Ishikawa (cell line): ENCODE measurements at regions not wholly inside any gene's neighbourhood (a gene's known extent, or its start where the extent isn't known, plus 50 kb on each side); places are given as distances from the start of the nearest gene placed in this dataset.

Experiments used
- CEBPB ChIP-seq: IDR thresholded peaks from 2 replicates; pipeline ENCODE4 v1.6.1; 2012
- CREB1 ChIP-seq: IDR thresholded peaks from 2 replicates; pipeline ENCODE4 v1.6.1; 2012; ENCODE audit warnings: low read depth
- EGR1 ChIP-seq: IDR thresholded peaks from 2 replicates; pipeline ENCODE4 v1.6.1; 2012
- EP300 ChIP-seq: IDR thresholded peaks from 2 replicates; pipeline ENCODE4 v1.6.1; 2012; ENCODE audit warnings: borderline replicate concordance
- FOXM1 ChIP-seq: IDR thresholded peaks from 2 replicates; pipeline ENCODE4 v1.6.1; 2012; ENCODE audit warnings: low read depth, borderline replicate concordance
- NFIC ChIP-seq: IDR thresholded peaks from 2 replicates; pipeline ENCODE4 v1.6.1; 2012
- RAD21 ChIP-seq: IDR thresholded peaks from 2 replicates; pipeline ENCODE4 v1.6.1; 2012; ENCODE audit warnings: low read depth
- TAF1 ChIP-seq: IDR thresholded peaks from 2 replicates; pipeline ENCODE4 v1.6.1; 2012; ENCODE audit warnings: low read depth, mild to moderate bottlenecking
- TCF12 ChIP-seq: IDR thresholded peaks from 2 replicates; pipeline ENCODE4 v1.6.1; 2012; ENCODE audit warnings: low read depth
- TEAD4 ChIP-seq: IDR thresholded peaks from 2 replicates; pipeline ENCODE4 v1.6.1; 2012
- YY1 ChIP-seq: IDR thresholded peaks from 2 replicates; pipeline ENCODE4 v1.6.1; 2012; ENCODE audit warnings: low read depth
- TF ChIP-seq, protein P1 (sequence below): IDR thresholded peaks from 2 replicates; pipeline ENCODE4 v1.6.1; 2012
- TF ChIP-seq, protein P2 (sequence below): IDR thresholded peaks from 2 replicates; pipeline ENCODE4 v1.6.1; 2012; ENCODE audit warnings: low read depth, mild to moderate bottlenecking
- TF ChIP-seq, protein P3 (sequence below): IDR thresholded peaks from 2 replicates; pipeline ENCODE4 v1.6.1; 2012

DNA sequence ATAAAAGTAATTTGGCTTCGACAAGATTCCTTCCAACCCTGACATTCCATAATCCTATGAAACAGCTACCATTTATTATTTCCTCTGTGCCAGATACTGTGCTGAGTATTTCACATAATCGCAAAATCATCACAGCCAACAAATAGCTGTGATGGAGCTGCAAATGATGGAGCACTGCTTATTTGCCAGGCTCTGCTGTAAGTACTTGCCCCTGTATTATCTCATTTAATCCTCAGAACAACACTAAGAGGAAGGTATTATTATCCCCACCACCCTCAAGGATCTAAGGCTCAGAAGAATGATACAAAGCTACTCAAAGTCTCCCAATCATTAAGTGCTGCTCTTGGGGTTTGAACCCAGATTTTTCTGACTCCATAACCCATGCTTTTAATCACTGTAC, 145.5 kb downstream of the CCDC34 start:
- TF ChIP-seq, protein P1, sequence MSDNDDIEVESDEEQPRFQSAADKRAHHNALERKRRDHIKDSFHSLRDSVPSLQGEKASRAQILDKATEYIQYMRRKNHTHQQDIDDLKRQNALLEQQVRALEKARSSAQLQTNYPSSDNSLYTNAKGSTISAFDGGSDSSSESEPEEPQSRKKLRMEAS = no peak
- no peak for TF ChIP-seq EP300
- no peak for TF ChIP-seq YY1
- TF ChIP-seq, protein P2, sequence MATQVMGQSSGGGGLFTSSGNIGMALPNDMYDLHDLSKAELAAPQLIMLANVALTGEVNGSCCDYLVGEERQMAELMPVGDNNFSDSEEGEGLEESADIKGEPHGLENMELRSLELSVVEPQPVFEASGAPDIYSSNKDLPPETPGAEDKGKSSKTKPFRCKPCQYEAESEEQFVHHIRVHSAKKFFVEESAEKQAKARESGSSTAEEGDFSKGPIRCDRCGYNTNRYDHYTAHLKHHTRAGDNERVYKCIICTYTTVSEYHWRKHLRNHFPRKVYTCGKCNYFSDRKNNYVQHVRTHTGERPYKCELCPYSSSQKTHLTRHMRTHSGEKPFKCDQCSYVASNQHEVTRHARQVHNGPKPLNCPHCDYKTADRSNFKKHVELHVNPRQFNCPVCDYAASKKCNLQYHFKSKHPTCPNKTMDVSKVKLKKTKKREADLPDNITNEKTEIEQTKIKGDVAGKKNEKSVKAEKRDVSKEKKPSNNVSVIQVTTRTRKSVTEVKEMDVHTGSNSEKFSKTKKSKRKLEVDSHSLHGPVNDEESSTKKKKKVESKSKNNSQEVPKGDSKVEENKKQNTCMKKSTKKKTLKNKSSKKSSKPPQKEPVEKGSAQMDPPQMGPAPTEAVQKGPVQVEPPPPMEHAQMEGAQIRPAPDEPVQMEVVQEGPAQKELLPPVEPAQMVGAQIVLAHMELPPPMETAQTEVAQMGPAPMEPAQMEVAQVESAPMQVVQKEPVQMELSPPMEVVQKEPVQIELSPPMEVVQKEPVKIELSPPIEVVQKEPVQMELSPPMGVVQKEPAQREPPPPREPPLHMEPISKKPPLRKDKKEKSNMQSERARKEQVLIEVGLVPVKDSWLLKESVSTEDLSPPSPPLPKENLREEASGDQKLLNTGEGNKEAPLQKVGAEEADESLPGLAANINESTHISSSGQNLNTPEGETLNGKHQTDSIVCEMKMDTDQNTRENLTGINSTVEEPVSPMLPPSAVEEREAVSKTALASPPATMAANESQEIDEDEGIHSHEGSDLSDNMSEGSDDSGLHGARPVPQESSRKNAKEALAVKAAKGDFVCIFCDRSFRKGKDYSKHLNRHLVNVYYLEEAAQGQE = no peak
- TF ChIP-seq, protein P3, sequence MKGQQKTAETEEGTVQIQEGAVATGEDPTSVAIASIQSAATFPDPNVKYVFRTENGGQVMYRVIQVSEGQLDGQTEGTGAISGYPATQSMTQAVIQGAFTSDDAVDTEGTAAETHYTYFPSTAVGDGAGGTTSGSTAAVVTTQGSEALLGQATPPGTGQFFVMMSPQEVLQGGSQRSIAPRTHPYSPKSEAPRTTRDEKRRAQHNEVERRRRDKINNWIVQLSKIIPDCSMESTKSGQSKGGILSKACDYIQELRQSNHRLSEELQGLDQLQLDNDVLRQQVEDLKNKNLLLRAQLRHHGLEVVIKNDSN = no peak
- TF ChIP-seq EGR1 = no peak
- no peak for TF ChIP-seq CREB1
- TF ChIP-seq RAD21 = no peak
- no peak for TF ChIP-seq CEBPB
- no peak for TF ChIP-seq TCF12
- no peak for TF ChIP-seq TAF1
- no peak for TF ChIP-seq NFIC
- TF ChIP-seq TEAD4 = no peak
- TF ChIP-seq FOXM1 = no peak
